ENCODE measurements at regions not wholly inside any gene's neighbourhood (a gene's known extent, or its start where the extent isn't known, plus 50 kb on each side); places are given as distances from the start of the nearest gene placed in this dataset.

- DNase-seq: no peak
- 100% methylated on average over 1 of the region's 3 CpGs for WGBS (ENCODE audit: insufficient coverage)
- Histone ChIP-seq H3K4me1 (ENCODE audit: control extremely low read depth in 1 of 4, control insufficient read depth in 4 of 4, insufficient read depth in 4 of 4, low read length in 3 of 4) (no peaks in the 10 kb centered on the region), H3K4me3 (ENCODE audit: control insufficient read depth in 1 of 7, extremely low read depth in 1 of 7, insufficient read depth in 4 of 7, low read depth in 2 of 7, low read length in 6 of 7) (no peak overlapping the region), H3K27me3 (replicated peaks in 2 of 5; ENCODE audit: control insufficient read depth in 4 of 5, insufficient read depth in 5 of 5, low read length in 4 of 5) (peaks cover 0 to 15% (median 11%) of the 10 kb centered on the region in 5 experiments), H3K36me3 (ENCODE audit: control insufficient read depth in 4 of 4, insufficient read depth in 4 of 4, low read length in 3 of 4) (no peaks in the 10 kb centered on the region), H3K9me3 (ENCODE audit: control extremely low read depth in 1 of 5, control insufficient read depth in 4 of 5, insufficient read depth in 2 of 5, low read depth in 1 of 5, low read length in 4 of 5) (no peaks in the 10 kb centered on the region), H3K27ac (ENCODE audit: insufficient read depth in 1 of 2, low read depth in 1 of 2, low read length in 2 of 2, poor library complexity in 1 of 2, severe bottlenecking in 2 of 2) (no peak overlapping the region)
- CTCF ChIA-PET: no interaction called here
- POLR2A ChIA-PET: no interaction called here
Observed at GRCh38 chr11:11757909-11758308, 83.9 kb upstream of the USP47 start.

GRCh38 chr11:11756718-11757117 is 85.1 kb upstream of the USP47 start:
- Histone ChIP-seq H3K27me3 (replicated peaks in 2 of 5; ENCODE audit: control insufficient read depth in 4 of 5, insufficient read depth in 5 of 5, low read length in 4 of 5) (peaks cover 0 to 21% (median 6%) of the 10 kb centered on the region in 5 experiments), H3K27ac (ENCODE audit: insufficient read depth in 1 of 2, low read depth in 1 of 2, low read length in 2 of 2, poor library complexity in 1 of 2, severe bottlenecking in 2 of 2) (no peak overlapping the region), H3K9me3 (ENCODE audit: control extremely low read depth in 1 of 5, control insufficient read depth in 4 of 5, insufficient read depth in 2 of 5, low read depth in 1 of 5, low read length in 4 of 5) (no peaks in the 10 kb centered on the region), H3K4me1 (ENCODE audit: control extremely low read depth in 1 of 4, control insufficient read depth in 4 of 4, insufficient read depth in 4 of 4, low read length in 3 of 4) (no peaks in the 10 kb centered on the region), H3K36me3 (ENCODE audit: control insufficient read depth in 4 of 4, insufficient read depth in 4 of 4, low read length in 3 of 4) (no peaks in the 10 kb centered on the region), H3K4me3 (ENCODE audit: control insufficient read depth in 1 of 7, extremely low read depth in 1 of 7, insufficient read depth in 4 of 7, low read depth in 2 of 7, low read length in 6 of 7) (no peak overlapping the region)
- DNase-seq: no peak
- ChIA-PET CTCF (no interaction called here), POLR2A (no interaction called here)
- WGBS (ENCODE audit: insufficient coverage): 95% methylated on average over 2 of the region's 3 CpGs

GRCh38 chr11:11755871-11756270 is 85.9 kb upstream of the USP47 start:
- H3K27me3 ChIP-seq (replicated peaks in 2 of 5; ENCODE audit: control insufficient read depth in 4 of 5, insufficient read depth in 5 of 5, low read length in 4 of 5): peaks cover 0 to 21% (median 3%) of the 10 kb centered on the region in 5 experiments
- no peaks in the 10 kb centered on the region for H3K9me3 ChIP-seq (ENCODE audit: control extremely low read depth in 1 of 5, control insufficient read depth in 4 of 5, insufficient read depth in 2 of 5, low read depth in 1 of 5, low read length in 4 of 5)
- no peak overlapping the region for H3K27ac ChIP-seq (ENCODE audit: insufficient read depth in 1 of 2, low read depth in 1 of 2, low read length in 2 of 2, poor library complexity in 1 of 2, severe bottlenecking in 2 of 2)
- ChIA-PET POLR2A (no interaction called here), CTCF (no interaction called here)
- H3K4me3 ChIP-seq (ENCODE audit: control insufficient read depth in 1 of 7, extremely low read depth in 1 of 7, insufficient read depth in 4 of 7, low read depth in 2 of 7, low read length in 6 of 7): no peak overlapping the region
- H3K4me1 ChIP-seq (ENCODE audit: control extremely low read depth in 1 of 4, control insufficient read depth in 4 of 4, insufficient read depth in 4 of 4, low read length in 3 of 4): no peaks in the 10 kb centered on the region
- WGBS (ENCODE audit: insufficient coverage): 88% methylated on average over 2 of the region's 5 CpGs
- no peaks in the 10 kb centered on the region for H3K36me3 ChIP-seq (ENCODE audit: control insufficient read depth in 4 of 4, insufficient read depth in 4 of 4, low read length in 3 of 4)
- DNase-seq: no peak

GRCh38 chr11:11752679-11753078 is 89.1 kb upstream of the USP47 start:
- ChIA-PET POLR2A (no interaction called here), CTCF (no interaction called here)
- Histone ChIP-seq H3K4me1 (ENCODE audit: control extremely low read depth in 1 of 4, control insufficient read depth in 4 of 4, insufficient read depth in 4 of 4, low read length in 3 of 4) (no peaks in the 10 kb centered on the region), H3K27me3 (replicated peaks in 2 of 5; ENCODE audit: control insufficient read depth in 4 of 5, insufficient read depth in 5 of 5, low read length in 4 of 5) (peaks cover 0 to 17% (median 3%) of the 10 kb centered on the region in 5 experiments), H3K9me3 (ENCODE audit: control extremely low read depth in 1 of 5, control insufficient read depth in 4 of 5, insufficient read depth in 2 of 5, low read depth in 1 of 5, low read length in 4 of 5) (no peaks in the 10 kb centered on the region), H3K27ac (ENCODE audit: insufficient read depth in 1 of 2, low read depth in 1 of 2, low read length in 2 of 2, poor library complexity in 1 of 2, severe bottlenecking in 2 of 2) (no peak overlapping the region), H3K36me3 (ENCODE audit: control insufficient read depth in 4 of 4, insufficient read depth in 4 of 4, low read length in 3 of 4) (no peaks in the 10 kb centered on the region), H3K4me3 (ENCODE audit: control insufficient read depth in 1 of 7, extremely low read depth in 1 of 7, insufficient read depth in 4 of 7, low read depth in 2 of 7, low read length in 6 of 7) (no peak overlapping the region)
- no peak for DNase-seq
- 88% methylated on average over 3 of the region's 3 CpGs for WGBS (ENCODE audit: insufficient coverage)

- H3K4me3 ChIP-seq (ENCODE audit: control insufficient read depth in 1 of 7, extremely low read depth in 1 of 7, insufficient read depth in 4 of 7, low read depth in 2 of 7, low read length in 6 of 7): no peak overlapping the region
- no peaks in the 10 kb centered on the region for H3K9me3 ChIP-seq (ENCODE audit: control extremely low read depth in 1 of 5, control insufficient read depth in 4 of 5, insufficient read depth in 2 of 5, low read depth in 1 of 5, low read length in 4 of 5)
- DNase-seq: no peak
- POLR2A ChIA-PET: no interaction called here
- H3K27ac ChIP-seq (ENCODE audit: insufficient read depth in 1 of 2, low read depth in 1 of 2, low read length in 2 of 2, poor library complexity in 1 of 2, severe bottlenecking in 2 of 2): no peak overlapping the region
- no CpG with 5 or more reads among the region's 2 CpGs for WGBS (ENCODE audit: insufficient coverage)
- CTCF ChIA-PET: no interaction called here
- peaks cover 0 to 17% (median under 1%) of the 10 kb centered on the region in 5 experiments for H3K27me3 ChIP-seq (replicated peaks in 2 of 5; ENCODE audit: control insufficient read depth in 4 of 5, insufficient read depth in 5 of 5, low read length in 4 of 5)
- H3K4me1 ChIP-seq (ENCODE audit: control extremely low read depth in 1 of 4, control insufficient read depth in 4 of 4, insufficient read depth in 4 of 4, low read length in 3 of 4): no peaks in the 10 kb centered on the region
- H3K36me3 ChIP-seq (ENCODE audit: control insufficient read depth in 4 of 4, insufficient read depth in 4 of 4, low read length in 3 of 4): no peaks in the 10 kb centered on the region
Observed at GRCh38 chr11:11750017-11750878, 91.5 kb upstream of the USP47 start.

- Histone ChIP-seq H3K4me1 (ENCODE audit: control extremely low read depth in 1 of 4, control insufficient read depth in 4 of 4, insufficient read depth in 4 of 4, low read length in 3 of 4) (no peaks in the 10 kb centered on the region), H3K36me3 (ENCODE audit: control insufficient read depth in 4 of 4, insufficient read depth in 4 of 4, low read length in 3 of 4) (no peaks in the 10 kb centered on the region), H3K27me3 (replicated peaks in 2 of 5; ENCODE audit: control insufficient read depth in 4 of 5, insufficient read depth in 5 of 5, low read length in 4 of 5) (peaks cover 0 to 11% (median 0%) of the 10 kb centered on the region in 5 experiments), H3K4me3 (ENCODE audit: control insufficient read depth in 1 of 7, extremely low read depth in 1 of 7, insufficient read depth in 4 of 7, low read depth in 2 of 7, low read length in 6 of 7) (no peak overlapping the region), H3K9me3 (ENCODE audit: control extremely low read depth in 1 of 5, control insufficient read depth in 4 of 5, insufficient read depth in 2 of 5, low read depth in 1 of 5, low read length in 4 of 5) (no peaks in the 10 kb centered on the region), H3K27ac (ENCODE audit: insufficient read depth in 1 of 2, low read depth in 1 of 2, low read length in 2 of 2, poor library complexity in 1 of 2, severe bottlenecking in 2 of 2) (no peak overlapping the region)
- ChIA-PET CTCF (no interaction called here), POLR2A (no interaction called here)
- WGBS (ENCODE audit: insufficient coverage): 96% methylated on average over 2 of the region's 4 CpGs
- DNase-seq: no peak
Observed at GRCh38 chr11:11748706-11749365, 92.9 kb upstream of the USP47 start.

GRCh38 chr11:11747570-11747969 is 94.2 kb upstream of the USP47 start:
- no peak overlapping the region for H3K27ac ChIP-seq (ENCODE audit: insufficient read depth in 1 of 2, low read depth in 1 of 2, low read length in 2 of 2, poor library complexity in 1 of 2, severe bottlenecking in 2 of 2)
- WGBS (ENCODE audit: insufficient coverage): no CpG with 5 or more reads among the region's 1 CpG

More at GRCh38 chr11:11747570-11747969, 94.2 kb upstream of the USP47 start:
- H3K9me3 ChIP-seq (ENCODE audit: control extremely low read depth in 1 of 5, control insufficient read depth in 4 of 5, insufficient read depth in 2 of 5, low read depth in 1 of 5, low read length in 4 of 5): no peaks in the 10 kb centered on the region
- H3K36me3 ChIP-seq (ENCODE audit: control insufficient read depth in 4 of 4, insufficient read depth in 4 of 4, low read length in 3 of 4): no peaks in the 10 kb centered on the region
- H3K4me1 ChIP-seq (ENCODE audit: control extremely low read depth in 1 of 4, control insufficient read depth in 4 of 4, insufficient read depth in 4 of 4, low read length in 3 of 4): no peaks in the 10 kb centered on the region
- no peak for DNase-seq
- no peak overlapping the region for H3K4me3 ChIP-seq (ENCODE audit: control insufficient read depth in 1 of 7, extremely low read depth in 1 of 7, insufficient read depth in 4 of 7, low read depth in 2 of 7, low read length in 6 of 7)
- peaks cover 0 to 2% (median 0%) of the 10 kb centered on the region in 5 experiments for H3K27me3 ChIP-seq (replicated peaks in 2 of 5; ENCODE audit: control insufficient read depth in 4 of 5, insufficient read depth in 5 of 5, low read length in 4 of 5)
- POLR2A ChIA-PET: no interaction called here
- CTCF ChIA-PET: no interaction called here
